IMR-90 (cell line): ENCODE measurements at regions not wholly inside any gene's neighbourhood (a gene's known extent, or its start where the extent isn't known, plus 50 kb on each side); places are given as distances from the start of the nearest gene placed in this dataset.

Experiments used
- ATAC-seq: fragments of 200-7000 bp; cut with Tn5 transposase; 2 replicates; pipeline ENCODE4 v1.9.1; 2020; ENCODE audit warnings: low read depth, mild to moderate bottlenecking, moderate library complexity
- BruUV-seq: library from RNA; stranded (reverse); fragments of 400-500 nt; replicated peaks from 2 replicates; lab custom pipeline; 2021; lab: Mats Ljungman, UMichigan
- CTCF ChIA-PET: fragments of 300-600 bp; formaldehyde crosslinking; extraction: SDS; loops from one replicate; lab custom pipeline; 2021; ENCODE audit warnings: antibody characterized with exemption; lab: Yijun Ruan, JAX
- POLR2A ChIA-PET: fragments of 300-600 bp; sonication (Branson Sonifier 250); formaldehyde crosslinking; loops from one replicate; lab custom pipeline; 2022; ENCODE audit warnings: antibody characterized with exemption; ENCODE audit not compliant: unreplicated experiment; lab: Charles Lee
- DNase-seq: peaks from one replicate; pipeline ENCODE4 v3.0.0; 2013
- H2AFZ ChIP-seq: replicated peaks from 2 replicates; pipeline ENCODE3; 2013; ENCODE audit warnings: low read length, mild to moderate bottlenecking; ENCODE audit not compliant: poor library complexity
- H2AK5ac ChIP-seq: 2 replicates; pipeline ENCODE4 v1.6.1; 2013; ENCODE audit warnings: low read depth, low read length, inconsistent platforms
- H2AK9ac ChIP-seq: replicated peaks from 2 replicates; pipeline ENCODE3; 2013; ENCODE audit warnings: mild to moderate bottlenecking, low read depth, low read length, moderate library complexity; ENCODE audit not compliant: poor library complexity
- H2BK120ac ChIP-seq: 2 replicates; pipeline ENCODE4 v1.6.1; 2013; ENCODE audit warnings: low read depth, low read length, inconsistent platforms
- H2BK15ac ChIP-seq: 3 replicates; pipeline ENCODE4 v1.6.1; 2013; ENCODE audit warnings: low read depth, low read length, inconsistent platforms
- H2BK20ac ChIP-seq: 2 replicates; pipeline ENCODE4 v1.6.1; 2013; ENCODE audit warnings: low read depth, mild to moderate bottlenecking, inconsistent platforms, low read length, moderate library complexity
- H2BK5ac ChIP-seq: 2 replicates; pipeline ENCODE4 v1.6.1; 2013; ENCODE audit warnings: mild to moderate bottlenecking, low read depth, low read length, inconsistent platforms; ENCODE audit not compliant: poor library complexity, severe bottlenecking
- H3K14ac ChIP-seq: replicated peaks from 2 replicates; pipeline ENCODE4 v1.6.1; 2013; ENCODE audit warnings: low read depth, low read length, inconsistent platforms
- H3K18ac ChIP-seq: 2 replicates; pipeline ENCODE4 v1.6.1; 2013; ENCODE audit warnings: low read depth, low read length, control low read depth
- H3K23ac ChIP-seq: 2 replicates; pipeline ENCODE4 v1.6.1; 2013; ENCODE audit warnings: low read depth, low read length, inconsistent platforms
- H3K27ac ChIP-seq: 2 replicates; pipeline ENCODE4 v1.5.1; 2013; ENCODE audit warnings: mild to moderate bottlenecking, control low read depth, low read length; ENCODE audit not compliant: insufficient read depth
- H3K27me3 ChIP-seq: 2 replicates; pipeline ENCODE4 v1.6.1; 2013; ENCODE audit warnings: low read length; ENCODE audit not compliant: control insufficient read depth, insufficient read depth
- H3K36me3 ChIP-seq: 2 replicates; pipeline ENCODE4 v1.6.1; 2013; ENCODE audit warnings: low read length, mixed read lengths; ENCODE audit not compliant: control insufficient read depth, insufficient read depth
- H3K4ac ChIP-seq: 2 replicates; pipeline ENCODE4 v1.6.1; 2013; ENCODE audit warnings: low read depth, low read length, inconsistent platforms
- H3K4me1 ChIP-seq: 2 replicates; pipeline ENCODE4 v1.6.1; 2013; ENCODE audit warnings: low read length, mixed read lengths; ENCODE audit not compliant: control insufficient read depth, insufficient read depth
- H3K4me2 ChIP-seq: 2 replicates; pipeline ENCODE4 v1.6.1; 2013; ENCODE audit warnings: low read depth, mild to moderate bottlenecking, control low read depth, low read length, moderate library complexity
- H3K4me3 ChIP-seq: 2 replicates; pipeline ENCODE4 v1.5.1; 2013; ENCODE audit warnings: low read depth, mild to moderate bottlenecking, control low read depth, low read length, moderate library complexity; ENCODE audit not compliant: insufficient read depth
- H3K56ac ChIP-seq: 2 replicates; pipeline ENCODE4 v1.6.1; 2013; ENCODE audit warnings: low read length, inconsistent platforms; ENCODE audit not compliant: insufficient read depth; ENCODE audit errors: extremely low read depth
- H3K79me1 ChIP-seq, 2 experiments: 2 replicates each; pipeline ENCODE4 v1.6.1; 2013; ENCODE audit warnings: low read length in 2 of 2, inconsistent platforms in 1 of 2, low read depth in 1 of 2
- H3K9ac ChIP-seq: 2 replicates; pipeline ENCODE4 v1.6.1; 2013; ENCODE audit warnings: low read depth, low read length, control low read depth
- H3K9me1 ChIP-seq: 2 replicates; pipeline ENCODE4 v1.6.1; 2013; ENCODE audit warnings: low read length, inconsistent platforms; ENCODE audit not compliant: insufficient read depth
- H3K9me3 ChIP-seq: 2 replicates; pipeline ENCODE4 v1.6.1; 2013; ENCODE audit warnings: low read length; ENCODE audit not compliant: control insufficient read depth, insufficient read depth
- H4K20me1 ChIP-seq: 2 replicates; pipeline ENCODE4 v1.6.1; 2013; ENCODE audit warnings: low read length, inconsistent platforms; ENCODE audit not compliant: insufficient read depth
- H4K5ac ChIP-seq: 2 replicates; pipeline ENCODE4 v1.6.1; 2013; ENCODE audit warnings: mild to moderate bottlenecking, low read depth, low read length, control low read depth
- H4K8ac ChIP-seq, 2 experiments: 2 replicates each; pipeline ENCODE4 v1.6.1; 2013; ENCODE audit warnings: low read depth in 2 of 2, low read length in 2 of 2, control low read depth in 1 of 2, inconsistent platforms in 1 of 2
- H4K91ac ChIP-seq: 2 replicates; pipeline ENCODE4 v1.6.1; 2013; ENCODE audit warnings: low read depth, low read length, inconsistent platforms; ENCODE audit not compliant: insufficient read depth
- BHLHE40 ChIP-seq: fragments of 150-350 bp; IDR thresholded peaks from 2 replicates; pipeline ENCODE4 v1.6.1; 2016; ENCODE audit warnings: mild to moderate bottlenecking, low read depth, low read length
- CEBPB ChIP-seq: IDR thresholded peaks from 2 replicates; pipeline ENCODE4 v1.6.1; 2012; ENCODE audit warnings: low read depth, low read length, improper control_type of control experiment
- CHD1 ChIP-seq: IDR thresholded peaks from 2 replicates; pipeline ENCODE4 v1.6.1; 2012; ENCODE audit warnings: low read depth, low read length, improper control_type of control experiment
- CTCF ChIP-seq: conservative IDR thresholded peaks from 2 replicates; pipeline ENCODE4 v1.5.1; 2012; ENCODE audit warnings: mild to moderate bottlenecking, low read depth, low read length, improper control_type of control experiment
- FOS ChIP-seq: fragments of 150-350 bp; IDR thresholded peaks from 2 replicates; pipeline ENCODE4 v1.6.1; 2016; ENCODE audit warnings: low read depth, low read length
- MAFK ChIP-seq: IDR thresholded peaks from 2 replicates; pipeline ENCODE4 v1.6.1; 2012; ENCODE audit warnings: low read depth, low read length, improper control_type of control experiment
- MAZ ChIP-seq: IDR thresholded peaks from 2 replicates; pipeline ENCODE4 v1.6.1; 2012; ENCODE audit warnings: low read depth, mild to moderate bottlenecking, low read length, improper control_type of control experiment, moderate library complexity, borderline replicate concordance
- POLR2A ChIP-seq: IDR thresholded peaks from 2 replicates; pipeline ENCODE4 v1.6.1; 2012; ENCODE audit warnings: mild to moderate bottlenecking, low read depth, low read length
- RAD21 ChIP-seq: IDR thresholded peaks from 2 replicates; pipeline ENCODE4 v1.6.1; 2012; ENCODE audit warnings: low read length, improper control_type of control experiment
- RFX5 ChIP-seq: IDR thresholded peaks from 2 replicates; pipeline ENCODE4 v1.8.0; 2012; ENCODE audit warnings: low read depth, mild to moderate bottlenecking, low read length, moderate library complexity
- SMC3 ChIP-seq: fragments of 150-350 bp; IDR thresholded peaks from 2 replicates; pipeline ENCODE4 v1.6.1; 2016; ENCODE audit warnings: low read depth, mild to moderate bottlenecking, antibody characterized with exemption, low read length, moderate library complexity
- USF2 ChIP-seq: fragments of 150-350 bp; IDR thresholded peaks from 2 replicates; pipeline ENCODE4 v1.6.1; 2017; ENCODE audit warnings: mild to moderate bottlenecking, antibody characterized with exemption, low read length, low read depth
- WGBS, 2 experiments: methylation state at CpG; one replicate each; pipeline versions ENCODE4 v1.1.5 to v1.1.7; 2013; ENCODE audit warnings: missing lambda C conversion rate in 2 of 2; ENCODE audit not compliant: insufficient read length in 1 of 2; ENCODE audit errors: extremely low coverage in 2 of 2; 5-methylcytosine and 5-hydroxymethylcytosine counted together
- dilution Hi-C: fragments of 300-500 bp; cut with HindIII; formaldehyde crosslinking; loops from one replicate; pipeline ENCODE4 v1.14.3; 2018; ENCODE audit warnings: low sequenced_read_pairs; ENCODE audit not compliant: unreplicated experiment
- in situ Hi-C: fragments of 300-500 bp; cut with MboI; formaldehyde crosslinking; loops from 3 replicates; pipeline ENCODE4 v1.14.3; 2019; ENCODE audit warnings: low sequenced_read_pairs, inconsistent platforms, mixed read lengths
- intact Hi-C: fragments of 100-400 bp; cut with micrococcal nuclease; formaldehyde crosslinking; loops from 2 replicates; pipeline ENCODE4 v1.10.0; 2022

- H3K9ac ChIP-seq: no peak overlapping the region
- H2BK20ac ChIP-seq: no peak overlapping the region
- in situ Hi-C loops (loop anchor here (25.0 kb wide), 1 partner anchor 1448 kb away; no protein-coding TSS in a partner anchor), intact Hi-C loops (no loop called here), dilution Hi-C loops (no loop called here)
- H4K8ac ChIP-seq: no peak overlapping the region
- TF ChIP-seq POLR2A (no peak), SMC3 (no peak), FOS (no peak), MAZ (no peak), CHD1 (no peak), RFX5 (no peak), USF2 (no peak), CEBPB (no peak), MAFK (no peak), RAD21 (no peak), BHLHE40 (no peak), CTCF (no peak)
- no peak overlapping the region for H2BK5ac ChIP-seq
- no peak overlapping the region for H3K56ac ChIP-seq
- H3K4me1 ChIP-seq: no peaks in the 10 kb centered on the region
- H3K4me3 ChIP-seq: no peak overlapping the region
- ATAC-seq (no peak), DNase-seq (no peak)
- no peak overlapping the region for H3K4me2 ChIP-seq
- H2BK120ac ChIP-seq: no peak overlapping the region
- H3K14ac ChIP-seq: no peak overlapping the region
- H2BK15ac ChIP-seq: no peak overlapping the region
- no peak overlapping the region for H4K91ac ChIP-seq
- H4K20me1 ChIP-seq: no peaks in the 10 kb centered on the region
- no peak overlapping the region for H3K18ac ChIP-seq
- no peak overlapping the region for H3K27ac ChIP-seq
- H3K23ac ChIP-seq: no peak overlapping the region
- no CpG with 5 or more reads among the region's 2 CpGs for WGBS, 2 experiments
- H3K9me3 ChIP-seq: no peaks in the 10 kb centered on the region
- BruUV-seq: no TSS peak
- no peak overlapping the region for H3K4ac ChIP-seq
- ChIA-PET POLR2A (interaction anchor here (0.7 kb wide), 1 partner anchor 21 kb away, joined by 3 read pairs; no protein-coding TSS in a partner anchor), CTCF (no interaction called here)
- no peaks in the 10 kb centered on the region for H3K36me3 ChIP-seq
- H2AFZ ChIP-seq: no peak overlapping the region
- no peaks in the 10 kb centered on the region for H3K79me1 ChIP-seq
- no peak overlapping the region for H4K5ac ChIP-seq
- H3K27me3 ChIP-seq: peaks cover 27% of the 10 kb centered on the region
- no peak overlapping the region for H2AK5ac ChIP-seq
- H3K9me1 ChIP-seq: no peaks in the 10 kb centered on the region
- H2AK9ac ChIP-seq: no peak overlapping the region
Measured at GRCh38 chr13:99663908-99664307, 162.6 kb downstream of the TM9SF2 start.
